ENCODE measurements at regions not wholly inside any gene's neighbourhood (a gene's known extent, or its start where the extent isn't known, plus 50 kb on each side); places are given as distances from the start of the nearest gene placed in this dataset.

GRCh38 chr14:22409006-22409405, 180.0 kb downstream of the DAD1 start:
- WGBS = 89% methylated on average over 3 of the region's 3 CpGs
- no peak overlapping the region for H3K4me3 ChIP-seq (ENCODE audit: low read depth in 1 of 3, low read length in 3 of 3)
- H3K9ac ChIP-seq (ENCODE audit: low read depth in 1 of 2, low read length in 2 of 2) = no peak overlapping the region
- no peaks in the 10 kb centered on the region for H3K9me3 ChIP-seq (ENCODE audit: control insufficient read depth in 4 of 4, low read length in 3 of 4)
- H3K4me1 ChIP-seq (ENCODE audit: control insufficient read depth in 4 of 4, insufficient read depth in 4 of 4, low read length in 3 of 4) = no peaks in the 10 kb centered on the region
- no peak overlapping the region for H3K27ac ChIP-seq (ENCODE audit: low read depth in 1 of 2, low read length in 2 of 2)
- no peak for DNase-seq (ENCODE audit: low spot score)
- TF ChIP-seq YY1 (IDR thresholded peaks at IDR 0.05) (no peak), RXRA (IDR thresholded peaks at IDR 0.05) (no peak), RAD21 (IDR thresholded peaks at IDR 0.05) (no peak), TAF1 (conservative IDR thresholded peaks at IDR 0.05) (no peak), ATF3 (IDR thresholded peaks at IDR 0.05) (no peak), MAX (IDR thresholded peaks at IDR 0.05) (no peak), REST (IDR thresholded peaks at IDR 0.05) (no peak)
- H3K27me3 ChIP-seq (ENCODE audit: control insufficient read depth in 4 of 4, insufficient read depth in 4 of 4, low read length in 3 of 4) = peaks cover 0 to 2% (median 0%) of the 10 kb centered on the region in 4 donors
- H3K36me3 ChIP-seq (ENCODE audit: control insufficient read depth in 4 of 4, insufficient read depth in 3 of 4, low read depth in 1 of 4, low read length in 3 of 4) = no peaks in the 10 kb centered on the region

GRCh38 chr14:22408547-22408946, 180.5 kb downstream of the DAD1 start:
- no peak for DNase-seq (ENCODE audit: low spot score)
- no peak for TF ChIP-seq RAD21 (IDR thresholded peaks at IDR 0.05)
- TF ChIP-seq SP1 (IDR thresholded peaks at IDR 0.05) = no peak
- no peak for TF ChIP-seq ATF3 (IDR thresholded peaks at IDR 0.05)
- no peak for TF ChIP-seq HNF4A (conservative IDR thresholded peaks at IDR 0.05)
- TF ChIP-seq RXRA (IDR thresholded peaks at IDR 0.05) = no peak
- no peak for TF ChIP-seq ZBTB33 (IDR thresholded peaks at IDR 0.05)
- TF ChIP-seq, protein P1, sequence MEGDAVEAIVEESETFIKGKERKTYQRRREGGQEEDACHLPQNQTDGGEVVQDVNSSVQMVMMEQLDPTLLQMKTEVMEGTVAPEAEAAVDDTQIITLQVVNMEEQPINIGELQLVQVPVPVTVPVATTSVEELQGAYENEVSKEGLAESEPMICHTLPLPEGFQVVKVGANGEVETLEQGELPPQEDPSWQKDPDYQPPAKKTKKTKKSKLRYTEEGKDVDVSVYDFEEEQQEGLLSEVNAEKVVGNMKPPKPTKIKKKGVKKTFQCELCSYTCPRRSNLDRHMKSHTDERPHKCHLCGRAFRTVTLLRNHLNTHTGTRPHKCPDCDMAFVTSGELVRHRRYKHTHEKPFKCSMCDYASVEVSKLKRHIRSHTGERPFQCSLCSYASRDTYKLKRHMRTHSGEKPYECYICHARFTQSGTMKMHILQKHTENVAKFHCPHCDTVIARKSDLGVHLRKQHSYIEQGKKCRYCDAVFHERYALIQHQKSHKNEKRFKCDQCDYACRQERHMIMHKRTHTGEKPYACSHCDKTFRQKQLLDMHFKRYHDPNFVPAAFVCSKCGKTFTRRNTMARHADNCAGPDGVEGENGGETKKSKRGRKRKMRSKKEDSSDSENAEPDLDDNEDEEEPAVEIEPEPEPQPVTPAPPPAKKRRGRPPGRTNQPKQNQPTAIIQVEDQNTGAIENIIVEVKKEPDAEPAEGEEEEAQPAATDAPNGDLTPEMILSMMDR (IDR thresholded peaks at IDR 0.05; ENCODE audit: low read depth, low read length, missing input control) = no peak
- TF ChIP-seq MAX (IDR thresholded peaks at IDR 0.05) = no peak
- no peak for TF ChIP-seq EGR1 (IDR thresholded peaks at IDR 0.05; ENCODE audit: low read depth in 2 of 2)
- TF ChIP-seq FOXA1 (IDR thresholded peaks at IDR 0.05) = no peak
- TF ChIP-seq TAF1 (conservative IDR thresholded peaks at IDR 0.05) = no peak
- no peak for TF ChIP-seq YY1 (IDR thresholded peaks at IDR 0.05)
- no peak for TF ChIP-seq FOXA2 (IDR thresholded peaks at IDR 0.05)
- no peak for TF ChIP-seq NR2F2 (IDR thresholded peaks at IDR 0.05)
- no peak for TF ChIP-seq HNF4G (IDR thresholded peaks at IDR 0.05)
- H3K4me1 ChIP-seq (ENCODE audit: control insufficient read depth in 4 of 4, insufficient read depth in 4 of 4, low read length in 3 of 4) = no peaks in the 10 kb centered on the region
- no peaks in the 10 kb centered on the region for H3K36me3 ChIP-seq (ENCODE audit: control insufficient read depth in 4 of 4, insufficient read depth in 3 of 4, low read depth in 1 of 4, low read length in 3 of 4)
- no peak overlapping the region for H3K9ac ChIP-seq (ENCODE audit: low read depth in 1 of 2, low read length in 2 of 2)
- no peaks in the 10 kb centered on the region for H3K9me3 ChIP-seq (ENCODE audit: control insufficient read depth in 4 of 4, low read length in 3 of 4)
- H3K27ac ChIP-seq (ENCODE audit: low read depth in 1 of 2, low read length in 2 of 2) = no peak overlapping the region
- no peak overlapping the region for H3K4me3 ChIP-seq (ENCODE audit: low read depth in 1 of 3, low read length in 3 of 3)
- 92% methylated on average over 2 of the region's 2 CpGs for WGBS
- H3K27me3 ChIP-seq (ENCODE audit: control insufficient read depth in 4 of 4, insufficient read depth in 4 of 4, low read length in 3 of 4) = peaks cover 0 to 2% (median 0%) of the 10 kb centered on the region in 4 donors

Measured in liver (tissue), 8 donors.